GM10248 (cell line): ENCODE measurements at regions not wholly inside any gene's neighbourhood (a gene's known extent, or its start where the extent isn't known, plus 50 kb on each side); places are given as distances from the start of the nearest gene placed in this dataset.

Source experiments
- CTCF ChIA-PET: fragments of 300-600 bp; sonication (Branson Sonifier 250); formaldehyde crosslinking; extraction: SDS; loops from one replicate; lab custom pipeline; 2021; ENCODE audit warnings: antibody characterized with exemption; lab: Yijun Ruan, JAX
- POLR2A ChIA-PET: fragments of 350-650 bp; sonication (Branson Sonifier 250); formaldehyde crosslinking; extraction: SDS; loops from one replicate; lab custom pipeline; 2020; ENCODE audit warnings: antibody characterized with exemption; lab: Yijun Ruan, JAX
- DNase-seq: peaks from one replicate; pipeline ENCODE4 v3.0.0; 2012; ENCODE audit errors: extremely low spot score
- TF ChIP-seq, protein P1 (sequence below): IDR thresholded peaks from 2 replicates; pipeline ENCODE4 v1.5.1; 2012; ENCODE audit warnings: mild to moderate bottlenecking, low read depth; ENCODE audit errors: extremely low read depth, missing control alignments, control extremely low read depth

DNA sequence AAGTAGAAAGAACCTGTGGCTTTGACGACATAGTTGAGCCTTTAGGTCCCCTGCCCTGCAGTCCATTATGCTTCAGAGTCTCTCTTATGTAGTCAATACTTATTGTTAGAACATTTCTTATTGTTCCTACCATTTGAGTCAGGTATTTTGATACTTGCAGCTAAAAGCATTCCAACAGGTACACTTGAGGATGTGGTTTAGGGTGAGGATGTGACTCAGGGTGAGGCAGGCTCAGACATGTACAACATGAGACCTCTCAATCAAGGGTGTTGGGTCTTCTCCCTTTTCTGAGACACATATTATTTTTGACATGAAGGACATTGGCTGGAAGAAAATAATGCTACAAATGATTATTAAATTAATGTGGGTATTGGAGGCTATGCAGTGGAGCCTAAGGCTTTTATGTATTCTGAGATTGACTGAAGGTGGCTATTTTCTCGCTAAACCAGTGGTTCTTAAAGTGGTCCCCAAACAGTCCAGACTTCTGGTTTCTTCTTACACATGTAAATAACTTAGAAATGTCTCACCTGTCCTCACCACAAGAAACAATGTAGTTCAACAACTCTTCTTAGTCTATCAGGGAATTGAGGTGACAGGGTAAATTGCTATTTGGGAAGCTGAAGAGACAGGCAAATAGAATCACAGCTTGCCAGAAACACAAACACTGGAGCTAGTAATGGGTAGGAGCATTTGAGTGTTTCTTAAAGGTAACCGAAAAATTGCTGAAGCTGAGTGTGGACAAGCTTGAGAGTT, 135.5 kb upstream of the ZPLD1 start:
- TF ChIP-seq, protein P1, sequence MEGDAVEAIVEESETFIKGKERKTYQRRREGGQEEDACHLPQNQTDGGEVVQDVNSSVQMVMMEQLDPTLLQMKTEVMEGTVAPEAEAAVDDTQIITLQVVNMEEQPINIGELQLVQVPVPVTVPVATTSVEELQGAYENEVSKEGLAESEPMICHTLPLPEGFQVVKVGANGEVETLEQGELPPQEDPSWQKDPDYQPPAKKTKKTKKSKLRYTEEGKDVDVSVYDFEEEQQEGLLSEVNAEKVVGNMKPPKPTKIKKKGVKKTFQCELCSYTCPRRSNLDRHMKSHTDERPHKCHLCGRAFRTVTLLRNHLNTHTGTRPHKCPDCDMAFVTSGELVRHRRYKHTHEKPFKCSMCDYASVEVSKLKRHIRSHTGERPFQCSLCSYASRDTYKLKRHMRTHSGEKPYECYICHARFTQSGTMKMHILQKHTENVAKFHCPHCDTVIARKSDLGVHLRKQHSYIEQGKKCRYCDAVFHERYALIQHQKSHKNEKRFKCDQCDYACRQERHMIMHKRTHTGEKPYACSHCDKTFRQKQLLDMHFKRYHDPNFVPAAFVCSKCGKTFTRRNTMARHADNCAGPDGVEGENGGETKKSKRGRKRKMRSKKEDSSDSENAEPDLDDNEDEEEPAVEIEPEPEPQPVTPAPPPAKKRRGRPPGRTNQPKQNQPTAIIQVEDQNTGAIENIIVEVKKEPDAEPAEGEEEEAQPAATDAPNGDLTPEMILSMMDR: no peak
- CTCF ChIA-PET: interaction anchor here (1.0 to 1.3 kb wide), 2 partner anchors 70 to 116 kb away, joined by 3 to 4 read pairs; no protein-coding TSS in a partner anchor
- POLR2A ChIA-PET: no interaction called here
- no peak for DNase-seq

DNA sequence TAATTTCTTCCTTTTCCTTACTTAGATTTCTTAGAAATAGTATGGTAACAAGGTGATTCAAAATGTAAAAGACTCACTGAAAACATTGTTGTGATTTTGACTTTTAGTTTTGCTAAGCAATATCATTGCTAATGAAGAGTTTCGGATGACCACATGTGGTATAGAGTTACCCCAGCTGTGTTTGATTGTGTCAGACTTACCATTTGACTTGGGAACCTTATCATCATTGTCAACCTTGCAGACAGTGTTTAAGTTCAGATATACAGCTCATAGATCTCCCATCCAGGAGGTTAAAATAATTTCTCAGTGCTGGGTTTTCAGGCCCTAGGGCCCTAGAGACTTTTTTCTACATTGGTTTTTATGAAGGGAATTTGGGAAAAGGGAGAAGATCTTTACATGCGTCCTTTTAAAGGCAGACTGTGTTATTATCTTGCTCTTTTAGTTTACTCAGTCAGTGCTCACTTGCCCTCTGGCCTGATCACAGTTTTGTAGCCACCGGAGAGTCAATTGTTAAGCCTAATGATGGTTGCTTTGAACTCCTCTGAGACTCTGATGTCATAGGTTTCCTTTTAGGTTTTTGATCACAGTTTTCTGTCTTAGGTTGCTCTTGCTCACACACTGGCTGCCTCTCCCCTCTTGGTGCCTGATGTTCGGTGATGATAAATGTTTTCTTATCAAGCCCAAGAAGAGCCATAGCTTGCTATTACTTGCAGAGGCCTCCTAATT, 133.5 kb upstream of the ZPLD1 start:
- ChIA-PET CTCF (interaction anchor here (2.4 kb wide), 1 partner anchor 13 kb away, joined by 7 read pairs; no protein-coding TSS in a partner anchor), POLR2A (no interaction called here)
- no peak for DNase-seq
- TF ChIP-seq, protein P1: no peak

DNA sequence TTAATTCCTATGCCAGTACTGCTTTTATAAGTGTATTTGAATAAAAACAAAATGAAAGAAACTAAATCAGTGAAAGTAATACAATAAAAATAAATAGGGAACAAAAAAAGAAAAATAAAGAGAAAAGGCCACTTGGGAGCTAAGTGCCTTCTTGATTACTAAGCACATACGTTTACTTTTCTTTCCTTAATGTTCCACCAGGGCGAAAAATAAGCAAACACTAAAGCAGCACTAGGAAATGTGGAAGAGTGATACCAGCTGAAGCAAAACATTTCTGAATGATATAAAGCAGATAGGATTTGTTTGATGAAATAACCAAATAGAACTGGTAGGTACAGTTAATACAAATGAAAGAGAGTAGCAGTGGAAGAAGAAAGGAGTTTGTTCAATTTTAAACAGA, 132.8 kb upstream of the ZPLD1 start:
- ChIA-PET CTCF (interaction anchor here (2.4 kb wide), 1 partner anchor 13 kb away, joined by 7 read pairs; no protein-coding TSS in a partner anchor), POLR2A (no interaction called here)
- TF ChIP-seq, protein P1: no peak
- no peak for DNase-seq

DNA sequence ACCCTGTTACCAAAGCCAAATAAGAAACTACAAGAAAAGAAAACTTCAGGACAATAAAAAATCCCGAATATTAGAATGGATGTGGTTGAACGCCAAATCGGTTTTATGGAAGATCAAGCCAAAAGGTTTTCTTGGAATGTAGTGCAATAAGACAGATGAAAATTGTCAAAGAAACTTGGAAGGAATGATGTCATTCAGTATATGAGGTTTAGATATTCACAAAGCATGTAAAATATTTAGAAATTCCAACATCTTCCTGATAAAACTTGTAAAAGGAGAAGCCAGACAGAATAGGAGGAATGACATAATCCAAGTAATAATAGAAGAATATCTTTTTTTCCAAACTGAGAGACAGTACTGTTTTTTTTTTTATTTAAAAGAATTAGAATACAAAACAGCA, 130.3 kb upstream of the ZPLD1 start:
- TF ChIP-seq, protein P1: no peak
- no peak for DNase-seq
- CTCF ChIA-PET: no interaction called here
- POLR2A ChIA-PET: no interaction called here

DNA sequence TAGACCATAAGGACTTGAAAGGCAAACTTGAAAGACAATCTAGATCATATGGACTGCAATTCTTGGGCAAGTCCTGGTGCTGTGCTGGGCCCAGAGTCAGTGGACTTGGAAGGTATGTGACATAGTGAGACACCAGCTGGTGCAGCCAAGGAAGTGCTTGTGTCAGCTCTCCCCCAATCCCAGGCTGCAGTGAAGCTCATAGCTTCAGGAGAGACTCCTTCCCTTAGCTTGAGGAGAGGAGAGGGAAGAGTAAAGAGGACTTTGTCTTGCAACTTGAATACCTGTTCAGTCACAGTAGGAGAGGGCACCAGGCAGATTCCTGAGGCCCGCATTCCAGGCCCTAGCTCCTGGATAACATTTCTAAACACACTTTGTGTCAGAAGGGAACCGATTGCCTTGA, 127.4 kb upstream of the ZPLD1 start:
- TF ChIP-seq, protein P1: no peak
- DNase-seq: no peak
- ChIA-PET CTCF (interaction anchor here (1.2 to 2.5 kb wide), 2 partner anchors 10 to 78 kb away, joined by 3 to 6 read pairs; no protein-coding TSS in a partner anchor), POLR2A (no interaction called here)

DNA sequence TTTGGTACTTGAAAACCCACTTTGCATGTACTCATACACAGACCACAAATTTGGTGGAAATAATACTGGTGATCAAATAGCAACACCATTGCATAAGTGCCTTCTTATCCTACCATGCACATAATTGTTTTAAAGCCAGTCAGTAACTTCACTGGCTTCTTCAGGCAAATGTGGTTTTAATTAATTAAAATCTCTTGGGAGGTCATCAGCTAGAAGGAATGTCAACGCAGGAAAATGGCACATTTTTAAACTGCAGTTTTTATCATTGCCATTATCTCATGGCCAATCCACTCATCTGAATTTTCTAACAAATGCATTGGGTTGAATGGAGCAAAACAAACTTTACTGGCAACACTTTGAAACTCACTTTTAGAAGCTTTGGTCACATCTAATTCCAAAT, 105.7 kb upstream of the ZPLD1 start:
- CTCF ChIA-PET: no interaction called here
- TF ChIP-seq, protein P1: no peak
- DNase-seq: no peak
- POLR2A ChIA-PET: no interaction called here
